ENCODE measurements at regions not wholly inside any gene's neighbourhood (a gene's known extent, or its start where the extent isn't known, plus 50 kb on each side); places are given as distances from the start of the nearest gene placed in this dataset.

GRCh38 chr4:125365731-125366130, 51.0 kb downstream of the FAT4 start:
- no peak for DNase-seq

- peak; percentile 27 for DNase-seq
These were observed 53.4 kb downstream of the FAT4 start for GRCh38 chr4:125368146-125368545.

GRCh38 chr4:125368671-125369081, 53.9 kb downstream of the FAT4 start:
- no peak for DNase-seq

DNA sequence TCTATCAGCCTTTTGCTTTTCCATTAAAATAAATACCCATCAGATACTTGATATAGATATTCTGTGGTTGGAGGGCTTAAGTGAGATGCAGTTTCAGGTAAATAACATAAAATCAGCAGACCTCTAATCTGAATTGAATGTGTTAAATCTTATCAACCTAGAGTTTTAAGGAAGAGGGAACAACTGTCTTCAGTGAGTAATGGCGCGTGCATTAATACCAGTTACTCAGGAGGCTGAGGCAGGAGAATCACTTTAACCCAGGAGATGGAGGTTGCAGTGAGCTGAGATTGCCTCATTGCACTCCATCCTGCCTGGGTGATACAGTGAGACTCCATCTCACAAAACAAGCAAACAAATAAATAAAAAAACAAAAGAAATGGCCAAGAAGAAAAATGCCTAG, 54.3 kb downstream of the FAT4 start:
- DNase-seq = no peak

DNA sequence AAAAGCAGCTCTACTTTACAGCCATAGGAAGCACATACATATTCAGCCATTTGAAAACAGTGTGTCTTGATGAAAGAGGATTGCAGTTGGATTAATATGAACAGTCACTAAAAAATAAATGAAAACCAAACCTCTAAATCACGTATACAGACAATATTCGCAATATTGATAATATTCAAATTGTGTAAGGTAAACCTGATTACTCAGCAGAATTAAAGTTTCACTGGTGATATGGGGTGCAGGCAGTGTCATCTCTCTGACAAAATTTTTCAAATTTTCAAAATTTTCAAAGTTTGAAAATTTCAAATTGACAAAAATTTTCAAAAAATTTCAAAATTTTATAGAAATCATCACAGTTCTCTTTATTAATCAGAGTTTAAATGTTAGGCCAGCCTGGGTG, 55.7 kb downstream of the FAT4 start:
- no peak for DNase-seq

- no peak for DNase-seq
These were observed 68.2 kb downstream of the FAT4 start for GRCh38 chr4:125382995-125383394.

DNA sequence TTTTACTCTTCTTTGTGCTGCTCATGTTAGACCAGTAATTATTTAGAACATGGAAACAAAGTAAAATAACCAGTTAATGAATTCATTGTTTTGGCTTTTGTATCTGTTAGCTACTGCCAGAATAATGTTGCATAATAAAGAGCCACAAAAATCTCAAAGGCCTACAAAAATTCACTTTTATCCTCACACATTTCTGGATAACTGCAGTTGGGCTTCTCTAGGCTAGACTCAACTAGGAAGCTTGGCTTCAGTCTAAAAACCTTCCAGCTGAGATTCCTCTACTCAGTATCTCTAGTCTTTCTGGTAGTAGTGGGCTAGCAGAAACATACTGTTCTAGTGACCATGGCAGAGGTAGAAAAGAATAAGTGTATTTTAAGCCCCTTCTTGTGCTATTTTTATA, 73.0 kb downstream of the FAT4 start:
- no peak for DNase-seq

DNA sequence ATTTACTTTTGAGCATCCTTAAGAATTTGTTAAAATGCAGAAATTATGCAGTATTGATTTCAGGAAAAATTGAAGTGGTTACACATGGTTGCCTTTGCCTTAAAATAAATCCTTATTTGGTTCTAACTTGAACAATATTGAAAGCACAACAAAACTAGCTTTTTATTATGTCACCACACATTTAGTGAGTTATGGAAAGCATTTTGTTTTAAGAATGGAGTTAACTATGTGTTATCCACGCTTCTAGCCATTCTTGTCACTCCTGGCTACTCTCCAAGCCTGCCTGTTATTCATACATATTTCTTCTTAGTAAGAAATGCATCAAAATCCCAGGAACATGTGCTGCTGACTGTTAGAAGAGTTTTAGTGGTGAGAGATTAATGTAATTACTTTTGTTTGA, 73.9 kb downstream of the FAT4 start:
- no peak for DNase-seq

- DNase-seq = no peak
These were observed 75.0 kb downstream of the FAT4 start for GRCh38 chr4:125389713-125390112.

DNA sequence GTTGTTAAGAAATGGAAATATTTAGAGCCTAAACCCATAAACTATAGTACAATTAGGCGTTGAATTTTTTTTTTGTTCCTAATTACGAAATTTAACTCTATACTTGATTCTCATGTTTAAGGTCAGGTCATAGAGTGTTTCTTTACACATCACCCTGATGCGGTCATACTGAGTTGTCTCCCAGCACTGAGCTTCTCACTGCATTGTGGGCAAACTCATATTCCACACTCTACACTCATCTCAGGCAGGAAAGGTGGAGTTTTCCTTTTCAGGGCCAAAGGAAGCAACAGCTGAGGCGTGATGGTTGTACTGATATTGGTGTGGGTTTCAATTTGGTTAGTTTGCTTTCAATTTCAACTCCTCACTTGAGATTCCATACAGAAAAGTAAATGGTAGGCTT, 75.4 kb downstream of the FAT4 start:
- DNase-seq = no peak

GRCh38 chr4:125390727-125391126, 76.0 kb downstream of the FAT4 start:
- no peak for DNase-seq

DNA sequence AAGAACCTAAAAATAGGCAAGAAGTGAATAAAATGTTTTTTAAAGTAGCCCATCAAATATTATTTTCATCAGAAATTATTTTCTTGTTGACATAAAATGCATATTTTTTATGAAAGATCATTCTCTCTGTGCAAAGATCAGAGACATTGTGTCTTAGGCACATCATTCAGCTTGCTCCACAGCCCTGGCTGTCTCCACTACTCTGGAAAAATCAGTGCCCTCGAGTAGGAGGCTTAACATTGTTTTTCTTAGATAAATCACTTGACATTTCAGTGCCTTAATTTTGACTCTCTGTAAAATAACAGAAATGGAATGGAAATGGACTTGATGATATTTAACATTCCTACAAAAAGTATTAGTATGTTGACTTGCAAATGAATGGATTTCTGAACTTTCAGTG, 77.9 kb downstream of the FAT4 start:
- DNase-seq = no peak

DNA sequence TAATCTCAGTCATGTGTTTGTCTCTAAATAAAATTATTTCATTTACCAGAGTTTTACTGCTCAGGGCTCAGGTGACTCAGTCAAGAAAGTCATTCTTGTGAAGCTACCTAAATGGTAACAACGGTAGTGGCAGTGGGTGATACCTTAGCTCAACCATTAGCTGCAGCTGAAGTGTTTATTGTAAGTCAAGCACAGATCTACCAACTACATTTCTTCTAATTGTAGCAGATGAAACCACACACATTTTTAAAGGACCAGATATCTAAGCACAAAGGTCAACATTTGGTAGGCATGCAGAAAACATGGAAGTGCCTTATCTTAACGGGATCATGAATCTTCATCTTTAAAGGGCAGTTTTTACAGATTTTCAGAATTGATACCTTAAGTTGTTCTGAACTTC, 79.1 kb downstream of the FAT4 start:
- no peak for DNase-seq

DNA sequence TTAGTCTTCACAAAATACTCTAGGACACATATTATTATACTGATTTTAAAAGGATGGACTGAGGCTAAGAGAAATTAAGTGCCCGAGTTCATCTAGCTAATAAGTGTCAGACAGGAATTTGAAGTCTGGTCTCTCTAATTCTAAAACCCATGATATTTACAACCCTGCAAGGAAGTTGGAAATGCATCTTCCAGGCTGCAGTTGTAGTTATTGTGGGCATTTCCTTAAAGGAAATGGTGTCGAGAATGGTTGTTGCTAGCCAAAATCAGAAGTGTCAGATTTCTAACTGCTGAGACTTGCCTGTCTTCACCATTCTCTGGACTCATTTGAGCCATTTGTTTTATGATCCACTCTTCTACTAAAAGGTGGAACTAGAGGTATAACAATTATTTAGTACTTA, 82.5 kb downstream of the FAT4 start:
- no peak for DNase-seq

DNA sequence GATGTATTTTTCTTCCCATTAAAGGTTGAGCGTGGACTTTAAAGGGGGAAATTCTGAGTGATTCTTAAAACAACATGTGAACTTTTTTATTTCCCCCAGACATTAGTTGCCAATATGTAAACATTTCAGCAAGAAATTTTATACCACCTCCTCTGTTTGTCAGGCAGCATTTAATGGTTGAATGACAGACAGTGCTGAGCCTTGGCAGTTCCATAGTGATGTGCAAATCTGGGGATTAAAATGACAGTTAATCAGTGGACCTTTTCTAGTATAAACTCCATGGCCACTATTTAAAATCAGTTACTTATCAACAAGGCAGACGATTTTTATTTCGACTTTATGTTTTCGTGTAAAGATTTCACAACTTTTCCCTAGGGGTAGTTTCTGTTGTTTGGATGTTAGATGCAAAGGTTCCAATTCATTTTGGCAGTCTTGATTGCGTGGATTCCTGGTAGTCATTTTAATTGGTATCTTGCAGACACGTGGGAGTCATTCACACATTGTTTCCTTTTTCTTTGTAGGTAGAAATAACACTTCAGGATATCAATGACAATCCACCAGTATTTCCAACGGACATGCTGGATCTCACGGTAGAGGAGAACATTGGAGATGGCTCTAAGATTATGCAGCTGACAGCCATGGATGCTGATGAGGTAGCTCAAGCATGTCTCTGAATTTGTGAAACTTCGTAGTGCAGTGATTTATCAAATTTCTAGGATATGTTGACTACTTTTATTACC, 83.7 kb downstream of the FAT4 start:
- DNase-seq = no peak

- no peak for DNase-seq
These were observed 86.0 kb downstream of the FAT4 start for GRCh38 chr4:125400756-125401155.

- DNase-seq = no peak
These were observed 87.0 kb downstream of the FAT4 start for GRCh38 chr4:125401784-125402183.

GRCh38 chr4:125420526-125420925, 105.8 kb downstream of the FAT4 start:
- no peak for DNase-seq

DNA sequence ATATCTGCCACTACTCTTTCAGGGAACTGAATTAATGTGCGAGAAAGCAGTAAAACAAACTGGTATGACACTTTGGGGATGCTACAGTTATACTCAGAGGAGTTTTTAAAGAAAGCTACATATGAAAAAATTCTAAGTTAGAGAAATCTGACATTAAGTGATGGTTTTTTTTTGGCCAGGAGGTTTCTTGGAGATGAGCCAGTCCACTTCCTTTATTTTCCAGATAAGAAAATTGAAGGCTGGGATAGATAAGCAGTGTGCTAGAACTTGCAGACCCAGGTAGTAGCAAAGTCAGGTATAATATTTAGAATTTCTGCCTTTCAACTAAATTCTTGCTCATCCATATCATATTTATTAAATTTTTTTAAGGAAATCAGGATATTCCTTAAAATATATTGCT, 106.8 kb downstream of the FAT4 start:
- DNase-seq = no peak

- no peak for DNase-seq
These were observed 108.4 kb downstream of the FAT4 start for GRCh38 chr4:125423124-125423523.

GRCh38 chr4:125428832-125429231, 114.1 kb downstream of the FAT4 start:
- DNase-seq = no peak

DNA sequence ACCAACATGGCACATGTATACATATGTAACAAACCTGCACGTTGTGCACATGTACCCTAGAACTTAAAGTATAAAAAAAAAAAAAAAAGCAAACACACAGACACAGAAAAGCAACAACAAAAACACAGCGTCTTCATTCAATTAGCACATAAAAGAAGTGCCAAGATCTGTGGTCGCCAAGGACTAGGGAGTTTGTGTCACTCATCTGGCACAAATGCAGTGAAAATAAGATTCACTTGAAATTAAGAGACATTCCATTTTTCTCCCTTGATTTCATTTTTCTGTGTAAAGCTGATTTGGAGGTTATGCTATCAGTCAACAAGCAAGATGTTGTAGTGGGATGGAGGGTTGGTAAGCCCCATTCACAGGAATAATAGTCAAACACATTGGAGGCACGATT, 115.3 kb downstream of the FAT4 start:
- no peak for DNase-seq

DNA sequence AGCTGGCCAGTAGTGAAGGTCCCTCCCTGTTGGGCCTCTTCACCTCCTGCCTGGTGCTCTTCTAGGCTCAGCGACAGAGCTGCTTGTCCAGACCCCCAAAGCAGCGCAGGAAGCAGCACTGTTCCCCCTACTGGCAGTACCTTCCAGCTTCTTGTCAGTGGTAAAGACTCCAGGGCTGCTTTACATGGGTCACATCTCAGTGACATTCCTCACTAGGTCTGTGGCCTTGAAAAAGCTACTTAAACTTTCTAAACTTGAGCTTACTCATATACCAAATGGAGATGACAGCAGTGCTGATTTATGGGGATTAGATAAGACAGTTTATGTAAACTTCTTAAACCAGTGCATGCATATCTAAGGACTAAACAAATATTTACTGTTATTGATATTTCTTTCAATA, 117.3 kb downstream of the FAT4 start:
- no peak for DNase-seq

DNA sequence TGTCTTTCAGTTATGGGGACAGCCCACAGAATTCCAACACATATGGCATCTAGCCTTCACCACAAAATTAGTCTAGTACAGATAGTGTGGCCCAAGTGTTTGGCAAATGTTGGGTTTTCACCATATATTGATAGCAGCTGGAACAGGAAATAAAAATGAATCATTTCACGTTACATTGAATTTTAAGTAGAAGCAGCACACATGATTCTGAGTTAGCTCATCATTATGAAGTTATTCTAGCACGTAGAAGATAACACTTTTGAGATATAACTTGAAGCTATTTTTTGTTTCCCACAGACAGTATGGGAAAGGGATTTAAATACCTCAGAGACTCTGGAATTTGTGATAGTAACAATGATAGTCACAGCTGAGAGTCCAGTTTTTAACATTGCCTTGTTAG, 118.7 kb downstream of the FAT4 start:
- DNase-seq = no peak

- no peak for DNase-seq
These were observed 119.4 kb downstream of the FAT4 start for GRCh38 chr4:125434136-125434535.

GRCh38 chr4:125440814-125441213, 126.1 kb downstream of the FAT4 start:
- no peak for DNase-seq

Measured in NCI-H1694 treated with DMSO at 0.1 percent for 48 hours (cell line).